ENCODE measurements at regions not wholly inside any gene's neighbourhood (a gene's known extent, or its start where the extent isn't known, plus 50 kb on each side); places are given as distances from the start of the nearest gene placed in this dataset.

DNA sequence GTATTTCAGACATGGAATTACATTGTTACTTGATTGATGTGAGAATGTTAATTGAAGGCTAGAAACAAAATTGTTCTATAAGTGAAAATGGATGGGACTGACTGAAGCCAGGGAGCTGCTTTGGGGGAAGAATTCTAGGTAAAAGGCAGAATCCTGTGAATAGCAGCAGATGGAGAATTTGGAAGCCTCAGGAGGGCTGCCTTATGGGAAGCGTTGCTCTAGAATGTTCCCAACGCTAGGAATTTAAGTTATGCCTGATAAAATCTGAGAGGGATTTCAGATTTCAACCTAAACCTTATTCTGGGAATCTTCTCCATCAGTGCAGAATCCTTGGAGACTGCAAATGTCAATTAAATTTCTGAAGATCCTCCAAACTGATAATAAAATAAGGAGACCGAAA lies 858.2 kb upstream of the FLRT2 start:
- TF ChIP-seq EZH2 (IDR thresholded peaks at IDR 0.05; ENCODE audit: borderline replicate concordance, low read length): no peak
- TF ChIP-seq, protein P1, sequence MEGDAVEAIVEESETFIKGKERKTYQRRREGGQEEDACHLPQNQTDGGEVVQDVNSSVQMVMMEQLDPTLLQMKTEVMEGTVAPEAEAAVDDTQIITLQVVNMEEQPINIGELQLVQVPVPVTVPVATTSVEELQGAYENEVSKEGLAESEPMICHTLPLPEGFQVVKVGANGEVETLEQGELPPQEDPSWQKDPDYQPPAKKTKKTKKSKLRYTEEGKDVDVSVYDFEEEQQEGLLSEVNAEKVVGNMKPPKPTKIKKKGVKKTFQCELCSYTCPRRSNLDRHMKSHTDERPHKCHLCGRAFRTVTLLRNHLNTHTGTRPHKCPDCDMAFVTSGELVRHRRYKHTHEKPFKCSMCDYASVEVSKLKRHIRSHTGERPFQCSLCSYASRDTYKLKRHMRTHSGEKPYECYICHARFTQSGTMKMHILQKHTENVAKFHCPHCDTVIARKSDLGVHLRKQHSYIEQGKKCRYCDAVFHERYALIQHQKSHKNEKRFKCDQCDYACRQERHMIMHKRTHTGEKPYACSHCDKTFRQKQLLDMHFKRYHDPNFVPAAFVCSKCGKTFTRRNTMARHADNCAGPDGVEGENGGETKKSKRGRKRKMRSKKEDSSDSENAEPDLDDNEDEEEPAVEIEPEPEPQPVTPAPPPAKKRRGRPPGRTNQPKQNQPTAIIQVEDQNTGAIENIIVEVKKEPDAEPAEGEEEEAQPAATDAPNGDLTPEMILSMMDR (IDR thresholded peaks at IDR 0.05; ENCODE audit: low read length): no peak
- no peak overlapping the region for H2AFZ ChIP-seq (ENCODE audit: low read length)

DNA sequence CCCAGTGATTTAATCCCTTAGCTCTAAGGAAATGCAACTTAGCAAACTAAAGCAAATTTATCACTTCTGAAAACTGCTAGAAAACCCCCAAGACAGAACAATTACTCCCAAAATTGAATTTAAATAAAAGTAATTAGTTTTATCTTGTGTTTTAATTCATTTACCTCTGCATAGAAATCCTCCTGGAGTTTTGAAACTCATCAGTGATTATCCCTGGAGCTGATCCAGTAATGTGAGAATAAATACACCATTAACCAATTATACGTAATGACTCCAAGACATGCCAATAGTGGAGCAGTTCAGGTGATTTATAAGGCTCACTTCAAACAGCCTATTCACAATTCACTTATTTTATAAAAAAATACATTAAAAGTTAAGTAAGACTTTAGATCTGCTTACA lies 855.3 kb upstream of the FLRT2 start:
- H3K9ac ChIP-seq (ENCODE audit: low read length): no peak overlapping the region
- H3K4me1 ChIP-seq (ENCODE audit: insufficient read depth, low read length, severe bottlenecking): no peaks in the 10 kb centered on the region
- H2AFZ ChIP-seq (ENCODE audit: low read length): no peak overlapping the region
- H3F3A ChIP-seq (ENCODE audit: insufficient read depth, low read length): no peaks in the 10 kb centered on the region
- no peaks in the 10 kb centered on the region for H3K9me2 ChIP-seq (ENCODE audit: low read depth, low read length)
- H3K27ac ChIP-seq (ENCODE audit: low read depth, low read length, poor library complexity, severe bottlenecking): no peak overlapping the region
- TF ChIP-seq EZH2 (IDR thresholded peaks at IDR 0.05; ENCODE audit: borderline replicate concordance, low read length): no peak
- TF ChIP-seq, protein P1 (IDR thresholded peaks at IDR 0.05; ENCODE audit: low read length): no peak
- H3K27me3 ChIP-seq (ENCODE audit: insufficient read depth, low read length): no peaks in the 10 kb centered on the region
- no peaks in the 10 kb centered on the region for H3K9me3 ChIP-seq (ENCODE audit: low read length)
- no peaks in the 10 kb centered on the region for H4K20me1 ChIP-seq (ENCODE audit: insufficient read depth, low read length)
- H3K79me2 ChIP-seq (ENCODE audit: insufficient read depth, low read length): no peaks in the 10 kb centered on the region
- H3K36me3 ChIP-seq (ENCODE audit: insufficient read depth, low read length): no peaks in the 10 kb centered on the region
- H3K4me2 ChIP-seq (ENCODE audit: low read length): no peak overlapping the region
- H3K4me3 ChIP-seq (ENCODE audit: low read depth, low read length, poor library complexity, severe bottlenecking): no peak overlapping the region

More for the DNA sequence above, 858.2 kb upstream of the FLRT2 start:
- no peaks in the 10 kb centered on the region for H3K36me3 ChIP-seq (ENCODE audit: insufficient read depth, low read length)
- H3K4me3 ChIP-seq (ENCODE audit: low read depth, low read length, poor library complexity, severe bottlenecking): no peak overlapping the region
- no peaks in the 10 kb centered on the region for H3F3A ChIP-seq (ENCODE audit: insufficient read depth, low read length)
- no peaks in the 10 kb centered on the region for H3K9me3 ChIP-seq (ENCODE audit: low read length)
- H3K79me2 ChIP-seq (ENCODE audit: insufficient read depth, low read length): no peaks in the 10 kb centered on the region
- H3K9ac ChIP-seq (ENCODE audit: low read length): no peak overlapping the region
- H3K9me2 ChIP-seq (ENCODE audit: low read depth, low read length): no peaks in the 10 kb centered on the region
- H3K4me2 ChIP-seq (ENCODE audit: low read length): no peak overlapping the region
- no peaks in the 10 kb centered on the region for H3K4me1 ChIP-seq (ENCODE audit: insufficient read depth, low read length, severe bottlenecking)
- H3K27me3 ChIP-seq (ENCODE audit: insufficient read depth, low read length): no peaks in the 10 kb centered on the region
- no peaks in the 10 kb centered on the region for H4K20me1 ChIP-seq (ENCODE audit: insufficient read depth, low read length)
- no peak overlapping the region for H3K27ac ChIP-seq (ENCODE audit: low read depth, low read length, poor library complexity, severe bottlenecking)

DNA sequence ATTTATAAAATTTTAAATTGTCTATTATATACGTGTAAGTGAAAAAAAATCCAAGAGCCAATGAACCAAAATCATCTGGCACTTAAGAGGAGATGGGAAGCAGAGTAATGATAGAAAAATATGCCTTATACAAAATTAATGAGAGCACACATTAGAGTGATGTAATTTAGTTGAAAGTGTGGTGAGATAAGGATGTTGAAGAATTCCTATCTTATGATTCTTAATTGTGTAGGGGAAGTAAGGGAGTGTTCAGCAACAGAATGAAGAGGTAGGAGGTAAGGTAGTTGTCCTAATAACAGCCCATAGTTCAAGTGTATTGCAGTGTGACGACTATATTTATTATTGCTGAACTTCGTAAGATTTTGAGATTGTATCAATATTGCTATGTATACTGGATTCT lies 843.4 kb upstream of the FLRT2 start:
- H3K4me2 ChIP-seq (ENCODE audit: low read length): no peak overlapping the region
- no peaks in the 10 kb centered on the region for H3K79me2 ChIP-seq (ENCODE audit: insufficient read depth, low read length)
- no peak overlapping the region for H3K27ac ChIP-seq (ENCODE audit: low read depth, low read length, poor library complexity, severe bottlenecking)
- H3K9ac ChIP-seq (ENCODE audit: low read length): no peak overlapping the region
- H3K9me3 ChIP-seq (ENCODE audit: low read length): no peaks in the 10 kb centered on the region
- no peaks in the 10 kb centered on the region for H3K4me1 ChIP-seq (ENCODE audit: insufficient read depth, low read length, severe bottlenecking)
- no peaks in the 10 kb centered on the region for H3K36me3 ChIP-seq (ENCODE audit: insufficient read depth, low read length)
- H3K9me2 ChIP-seq (ENCODE audit: low read depth, low read length): no peaks in the 10 kb centered on the region
- TF ChIP-seq, protein P1 (IDR thresholded peaks at IDR 0.05; ENCODE audit: low read length): no peak
- TF ChIP-seq EZH2 (IDR thresholded peaks at IDR 0.05; ENCODE audit: borderline replicate concordance, low read length): no peak
- H3K4me3 ChIP-seq (ENCODE audit: low read depth, low read length, poor library complexity, severe bottlenecking): no peak overlapping the region
- no peaks in the 10 kb centered on the region for H3F3A ChIP-seq (ENCODE audit: insufficient read depth, low read length)
- no peak overlapping the region for H2AFZ ChIP-seq (ENCODE audit: low read length)
- no peaks in the 10 kb centered on the region for H3K27me3 ChIP-seq (ENCODE audit: insufficient read depth, low read length)
- no peaks in the 10 kb centered on the region for H4K20me1 ChIP-seq (ENCODE audit: insufficient read depth, low read length)
